Stomach smooth muscle (tissue), 2 donors: ENCODE measurements at regions not wholly inside any gene's neighbourhood (a gene's known extent, or its start where the extent isn't known, plus 50 kb on each side); places are given as distances from the start of the nearest gene placed in this dataset.

Source experiments
- H3K27ac ChIP-seq: one replicate; pipeline ENCODE4 v1.7.0; 2013; ENCODE audit warnings: mild to moderate bottlenecking, low read length, inconsistent platforms
- H3K27me3 ChIP-seq, 2 donors: one replicate each; pipeline ENCODE4 v1.7.0; 2013; ENCODE audit warnings: low read length in 2 of 2; ENCODE audit not compliant: insufficient read depth in 2 of 2, control insufficient read depth in 1 of 2
- H3K36me3 ChIP-seq, 2 donors: one replicate each; pipeline ENCODE4 v1.7.0; 2013; ENCODE audit warnings: low read length in 2 of 2; ENCODE audit not compliant: control insufficient read depth in 2 of 2, insufficient read depth in 2 of 2
- H3K4me1 ChIP-seq: one replicate; pipeline ENCODE4 v1.7.0; 2013; ENCODE audit warnings: low read length; ENCODE audit not compliant: control insufficient read depth, insufficient read depth
- H3K4me3 ChIP-seq, 2 donors: one replicate each; pipeline ENCODE4 v1.7.0; 2013; ENCODE audit warnings: low read length in 2 of 2
- H3K9ac ChIP-seq, 2 donors: one replicate each; pipeline ENCODE4 v1.7.0; 2013; ENCODE audit warnings: low read length in 2 of 2, mild to moderate bottlenecking in 1 of 2
- H3K9me3 ChIP-seq, 2 donors: one replicate each; pipeline ENCODE4 v1.7.0; 2013; ENCODE audit warnings: low read length in 2 of 2; ENCODE audit not compliant: control insufficient read depth in 2 of 2
- donor health status: healthy.
- donor health status: Pancreatic carcinoma.

DNA sequence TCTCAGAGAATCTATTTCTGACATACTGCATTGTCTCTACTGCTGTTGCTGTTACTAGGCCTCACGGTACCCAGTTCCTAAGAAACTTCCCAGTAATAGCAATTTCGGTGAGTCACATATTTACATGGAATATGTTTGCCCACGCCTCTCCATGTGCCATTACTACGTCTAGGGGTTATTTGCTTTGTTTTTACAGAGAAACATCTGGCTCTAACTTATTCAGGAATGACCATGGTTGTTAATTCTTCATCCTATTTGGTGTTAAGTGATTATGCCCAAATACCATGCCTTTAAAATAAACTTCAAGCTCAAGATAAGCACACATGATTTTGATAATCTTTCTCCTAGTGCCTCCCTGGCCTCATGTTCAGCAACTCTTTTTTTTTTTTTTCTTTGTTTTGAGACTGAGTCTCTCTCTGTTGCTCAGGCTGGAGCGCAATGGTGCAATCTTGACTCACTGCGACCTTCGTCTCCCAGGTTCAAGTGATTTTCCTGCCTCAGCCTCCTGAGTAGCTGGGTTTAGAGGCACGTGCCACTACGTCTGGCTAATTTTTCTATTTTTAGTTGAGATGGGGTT is 101.0 kb upstream of the HS3ST1 start:
- Histone ChIP-seq H3K36me3 (no peaks in the 10 kb centered on the region), H3K9ac (no peak overlapping the region), H3K4me3 (no peak overlapping the region), H3K9me3 (peaks cover 3 to 7% of the 10 kb centered on the region in 2 donors), H3K27me3 (no peaks in the 10 kb centered on the region), H3K27ac (no peak overlapping the region), H3K4me1 (no peaks in the 10 kb centered on the region)

DNA sequence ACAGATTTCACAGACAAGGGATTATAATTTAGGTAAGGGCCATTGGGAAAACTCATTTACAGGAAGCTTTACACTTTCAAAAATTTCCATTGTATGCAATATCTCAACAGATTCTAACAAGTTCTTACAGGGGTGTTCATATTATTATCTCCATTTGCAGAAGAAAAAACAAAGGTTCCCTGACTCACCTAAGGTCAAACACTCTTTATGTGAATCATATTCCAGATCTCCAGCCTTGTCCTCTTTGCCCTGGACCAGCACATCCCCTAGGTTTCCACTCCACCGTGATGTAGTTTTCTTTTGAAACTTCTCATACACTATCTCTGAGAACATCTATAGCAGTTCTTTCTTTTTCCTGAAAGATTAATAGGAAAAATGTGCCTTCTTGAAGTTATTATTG is 96.4 kb upstream of the HS3ST1 start:
- no peak overlapping the region for H3K27ac ChIP-seq
- no peaks in the 10 kb centered on the region for H3K9me3 ChIP-seq
- H3K4me3 ChIP-seq: no peak overlapping the region
- H3K9ac ChIP-seq: no peak overlapping the region
- H3K4me1 ChIP-seq: no peaks in the 10 kb centered on the region
- no peaks in the 10 kb centered on the region for H3K36me3 ChIP-seq
- no peaks in the 10 kb centered on the region for H3K27me3 ChIP-seq

- H3K27ac ChIP-seq: no peak overlapping the region
- H3K9ac ChIP-seq: no peak overlapping the region
- no peak overlapping the region for H3K4me3 ChIP-seq
- H3K27me3 ChIP-seq: no peaks in the 10 kb centered on the region
- no peaks in the 10 kb centered on the region for H3K4me1 ChIP-seq
- no peaks in the 10 kb centered on the region for H3K9me3 ChIP-seq
- no peaks in the 10 kb centered on the region for H3K36me3 ChIP-seq
Observed at GRCh38 chr4:11518754-11519153, 90.1 kb upstream of the HS3ST1 start.

- Histone ChIP-seq H3K9me3 (no peaks in the 10 kb centered on the region), H3K27me3 (peaks cover 0 to 3% of the 10 kb centered on the region in 2 donors), H3K4me3 (no peak overlapping the region), H3K9ac (no peak overlapping the region), H3K4me1 (no peaks in the 10 kb centered on the region), H3K36me3 (no peaks in the 10 kb centered on the region), H3K27ac (no peak overlapping the region)
Observed at GRCh38 chr4:11514779-11515419, 86.2 kb upstream of the HS3ST1 start.

DNA sequence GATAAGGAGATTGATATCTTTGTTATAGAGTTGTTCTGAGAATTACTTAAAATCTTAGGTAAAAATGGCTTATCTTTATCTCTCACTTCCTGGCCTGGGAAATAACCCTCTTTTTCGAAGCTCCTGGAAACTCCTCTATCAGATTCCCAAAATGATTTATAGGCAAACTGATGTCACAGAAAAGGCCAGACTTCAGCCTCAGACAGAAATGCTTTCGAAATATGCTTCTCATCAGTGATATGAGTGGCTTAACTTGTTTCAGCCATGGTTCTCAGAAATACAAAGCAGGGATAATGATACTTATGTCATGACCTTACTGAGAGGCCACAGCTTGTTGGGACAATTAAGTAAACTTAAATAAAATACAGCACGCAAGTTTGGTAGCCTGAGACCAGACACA is 85.3 kb upstream of the HS3ST1 start:
- Histone ChIP-seq H3K27ac (no peak overlapping the region), H3K9me3 (no peaks in the 10 kb centered on the region), H3K4me1 (no peaks in the 10 kb centered on the region), H3K27me3 (peaks cover 0 to 3% of the 10 kb centered on the region in 2 donors), H3K36me3 (no peaks in the 10 kb centered on the region), H3K9ac (no peak overlapping the region), H3K4me3 (no peak overlapping the region)

GRCh38 chr4:11512871-11513270 is 84.2 kb upstream of the HS3ST1 start:
- H3K9ac ChIP-seq: no peak overlapping the region
- no peaks in the 10 kb centered on the region for H3K4me1 ChIP-seq
- H3K9me3 ChIP-seq: no peaks in the 10 kb centered on the region
- H3K27me3 ChIP-seq: peaks cover 0 to 3% of the 10 kb centered on the region in 2 donors
- no peak overlapping the region for H3K4me3 ChIP-seq
- H3K36me3 ChIP-seq: no peaks in the 10 kb centered on the region
- H3K27ac ChIP-seq: no peak overlapping the region

DNA sequence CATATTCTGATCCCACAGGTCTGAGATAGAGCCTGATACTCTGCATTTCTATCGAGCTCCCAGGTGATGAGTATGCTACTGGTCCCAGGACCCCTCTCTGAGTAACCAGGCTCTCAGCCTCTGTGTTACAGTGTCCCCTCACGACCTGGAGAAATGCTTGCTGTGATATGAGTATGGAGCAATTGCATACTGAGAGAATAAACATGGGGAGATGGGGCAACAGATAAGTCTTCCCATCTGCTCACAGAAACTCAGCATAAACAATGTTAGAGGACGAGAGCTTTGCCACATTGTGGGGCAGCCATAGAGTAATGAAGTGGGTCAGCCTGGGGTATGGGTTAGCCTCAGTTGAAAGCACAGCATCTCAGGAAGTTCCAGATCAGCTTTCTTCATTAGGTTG is 82.6 kb upstream of the HS3ST1 start:
- Histone ChIP-seq H3K9ac (no peak overlapping the region), H3K4me1 (no peaks in the 10 kb centered on the region), H3K4me3 (no peak overlapping the region), H3K27me3 (peaks cover 0 to 3% of the 10 kb centered on the region in 2 donors), H3K36me3 (no peaks in the 10 kb centered on the region), H3K27ac (no peak overlapping the region), H3K9me3 (no peaks in the 10 kb centered on the region)

DNA sequence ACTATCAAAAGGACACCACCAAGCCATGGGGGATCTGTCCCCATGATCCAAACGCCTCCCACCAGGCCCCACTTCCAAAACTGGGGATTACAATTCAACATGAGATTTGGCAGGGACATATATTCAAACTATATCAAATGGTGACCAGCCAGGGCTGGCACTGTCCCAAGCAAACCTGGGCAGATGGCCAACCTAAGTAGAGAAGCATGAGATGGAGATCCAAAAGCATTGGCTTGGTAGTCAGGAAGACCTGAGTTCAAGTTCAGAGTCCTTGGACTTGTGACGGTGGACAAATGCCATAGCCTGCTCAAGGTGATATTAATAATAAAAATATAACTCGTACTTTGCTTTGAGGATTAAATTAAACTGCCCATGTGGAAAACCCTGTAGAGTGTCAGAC is 79.2 kb upstream of the HS3ST1 start:
- Histone ChIP-seq H3K27ac (no peak overlapping the region), H3K4me3 (no peak overlapping the region), H3K4me1 (no peaks in the 10 kb centered on the region), H3K9me3 (no peaks in the 10 kb centered on the region), H3K36me3 (no peaks in the 10 kb centered on the region), H3K9ac (no peak overlapping the region), H3K27me3 (peaks cover 0 to 3% of the 10 kb centered on the region in 2 donors)

DNA sequence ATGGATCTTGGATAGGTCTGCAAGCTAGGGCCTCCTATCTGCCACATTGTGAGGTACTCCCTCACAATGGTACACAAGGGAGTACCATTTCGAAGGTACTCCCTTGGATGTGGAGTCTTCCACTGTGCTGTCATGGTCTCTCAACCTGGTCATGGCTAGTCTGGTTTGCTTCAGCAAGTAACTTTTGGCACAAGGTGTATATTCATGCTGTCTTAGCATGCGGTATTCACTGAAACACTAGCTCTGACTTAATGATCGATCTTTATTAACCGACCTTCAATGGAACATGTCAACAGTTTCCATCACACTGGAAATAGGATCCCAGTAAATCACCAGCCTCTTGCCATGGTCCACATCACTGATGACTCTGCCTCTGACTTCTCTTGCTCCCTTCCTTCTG is 77.5 kb upstream of the HS3ST1 start:
- Histone ChIP-seq H3K4me1 (no peaks in the 10 kb centered on the region), H3K27ac (no peak overlapping the region), H3K9ac (no peak overlapping the region), H3K36me3 (no peaks in the 10 kb centered on the region), H3K9me3 (no peaks in the 10 kb centered on the region), H3K4me3 (no peak overlapping the region), H3K27me3 (no peaks in the 10 kb centered on the region)

GRCh38 chr4:11505221-11505971 is 76.7 kb upstream of the HS3ST1 start:
- H3K27ac ChIP-seq: no peak overlapping the region
- no peaks in the 10 kb centered on the region for H3K4me1 ChIP-seq
- H3K27me3 ChIP-seq: no peaks in the 10 kb centered on the region
- H3K9ac ChIP-seq: no peak overlapping the region
- no peaks in the 10 kb centered on the region for H3K36me3 ChIP-seq
- H3K4me3 ChIP-seq: no peak overlapping the region
- H3K9me3 ChIP-seq: no peaks in the 10 kb centered on the region

DNA sequence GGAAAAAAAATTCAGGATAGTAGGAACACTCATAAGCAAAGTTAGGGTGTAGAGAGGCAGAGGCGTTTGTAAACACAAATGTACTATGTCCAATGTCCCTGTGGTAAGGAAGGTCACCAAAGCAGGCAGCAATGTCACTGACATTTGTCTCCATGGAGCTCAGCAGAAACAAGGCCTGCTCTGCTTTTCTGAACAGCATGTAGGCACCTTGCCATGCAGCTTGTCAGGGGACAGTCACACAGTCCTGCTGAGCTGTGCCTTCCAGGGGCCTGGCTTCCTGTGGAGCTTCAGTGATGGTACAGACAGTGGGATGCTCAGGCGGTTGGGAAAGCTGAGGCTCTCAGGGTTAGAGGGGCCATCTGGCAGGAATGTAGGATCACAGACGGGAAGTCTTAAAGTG is 74.5 kb upstream of the HS3ST1 start:
- H3K36me3 ChIP-seq: no peaks in the 10 kb centered on the region
- no peaks in the 10 kb centered on the region for H3K4me1 ChIP-seq
- H3K4me3 ChIP-seq: no peak overlapping the region
- H3K27me3 ChIP-seq: no peaks in the 10 kb centered on the region
- no peak overlapping the region for H3K9ac ChIP-seq
- peaks cover 0 to 3% of the 10 kb centered on the region in 2 donors for H3K9me3 ChIP-seq
- no peak overlapping the region for H3K27ac ChIP-seq
